GM21737 (cell line): ENCODE measurements at regions not wholly inside any gene's neighbourhood (a gene's known extent, or its start where the extent isn't known, plus 50 kb on each side); places are given as distances from the start of the nearest gene placed in this dataset.

Source experiments
- ATAC-seq: cut with Tn5 transposase; IDR thresholded peaks from one replicate; pipeline ENCODE4 v1.9.1; 2021; ENCODE audit warnings: mild to moderate bottlenecking, moderate library complexity; ENCODE audit not compliant: unreplicated experiment

DNA sequence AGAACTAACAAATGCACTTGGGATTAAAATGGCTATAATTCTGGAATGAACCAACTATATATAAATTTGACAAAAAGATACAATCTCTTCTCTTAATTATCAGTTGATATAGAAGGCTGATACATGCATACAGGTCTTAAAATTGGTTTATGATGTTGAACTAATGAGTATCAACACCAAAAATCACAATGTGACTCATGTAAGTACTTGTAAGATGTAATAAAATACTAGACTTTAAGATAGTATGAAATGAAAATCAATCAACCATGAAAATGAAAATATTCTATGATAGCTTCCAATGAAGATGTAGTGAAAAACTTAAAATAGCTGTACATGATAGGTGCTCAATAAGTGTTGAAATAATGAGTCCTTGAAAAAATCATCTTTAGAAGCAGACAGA lies 116.6 kb upstream of the SOX5 start:
- no peak for ATAC-seq

- no peak for ATAC-seq
Measured at GRCh38 chr12:24062642-24063245, 113.3 kb upstream of the SOX5 start.

DNA sequence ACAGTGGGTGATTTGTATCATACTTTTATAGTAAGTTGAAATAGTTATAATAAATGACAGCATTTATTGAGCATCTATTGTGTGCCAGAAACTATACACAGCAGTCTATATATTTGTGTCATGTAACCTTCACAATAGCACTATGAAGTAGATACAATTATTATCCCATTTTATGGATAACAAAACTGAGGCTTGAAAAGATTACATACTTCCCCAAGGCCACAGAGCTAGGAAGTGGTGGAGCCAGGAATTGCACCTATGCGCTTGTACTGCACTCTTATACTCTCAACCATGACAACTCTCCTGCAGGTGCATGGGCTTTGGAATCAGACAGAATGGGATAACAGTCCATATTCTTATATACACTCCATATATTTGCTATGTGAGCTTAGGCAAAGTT lies 110.6 kb upstream of the SOX5 start:
- no peak for ATAC-seq

DNA sequence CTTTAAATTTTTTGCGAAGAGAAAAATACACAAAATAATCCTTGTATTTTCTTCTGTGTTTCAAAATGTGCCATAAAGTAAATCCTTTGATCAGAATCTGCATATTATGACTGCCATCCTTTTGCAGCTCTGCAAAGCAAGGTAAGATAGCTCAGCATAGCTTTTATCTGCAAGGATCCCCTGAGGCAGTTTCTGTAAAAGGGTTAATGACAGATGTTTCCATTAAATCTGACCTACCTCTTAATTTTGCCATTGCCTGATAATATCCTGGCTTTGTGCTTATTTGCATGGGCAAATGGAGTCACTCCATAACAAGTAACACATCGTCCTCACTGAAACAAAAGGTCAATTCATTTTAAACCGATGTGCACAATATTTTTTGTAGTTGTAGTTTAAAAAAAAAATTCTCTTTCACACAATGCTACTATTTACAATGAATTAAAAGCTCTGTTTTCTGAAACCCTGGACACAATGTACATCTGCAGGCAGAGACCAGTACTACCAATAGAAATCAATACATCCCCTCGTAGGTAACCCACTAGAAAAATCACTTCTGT lies 108.5 kb upstream of the SOX5 start:
- no peak for ATAC-seq

DNA sequence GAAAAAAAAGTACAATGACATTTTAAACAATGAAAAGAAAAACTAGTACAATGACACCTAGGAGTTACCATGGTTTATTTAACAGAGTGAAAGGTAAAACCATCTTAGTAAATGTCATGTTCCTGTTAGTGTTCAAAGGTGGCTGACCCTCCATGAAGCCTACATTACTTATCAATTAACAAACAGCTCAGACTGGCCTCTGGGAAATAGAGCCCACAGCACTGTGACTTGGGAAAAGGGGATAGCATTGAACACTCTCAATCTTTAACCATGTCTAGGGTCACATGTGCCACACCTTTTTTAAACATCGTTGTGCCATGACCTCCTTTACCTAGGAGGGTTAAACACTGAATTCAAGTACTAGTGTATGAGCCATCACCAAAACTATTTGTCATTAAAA lies 106.3 kb upstream of the SOX5 start:
- no peak for ATAC-seq

DNA sequence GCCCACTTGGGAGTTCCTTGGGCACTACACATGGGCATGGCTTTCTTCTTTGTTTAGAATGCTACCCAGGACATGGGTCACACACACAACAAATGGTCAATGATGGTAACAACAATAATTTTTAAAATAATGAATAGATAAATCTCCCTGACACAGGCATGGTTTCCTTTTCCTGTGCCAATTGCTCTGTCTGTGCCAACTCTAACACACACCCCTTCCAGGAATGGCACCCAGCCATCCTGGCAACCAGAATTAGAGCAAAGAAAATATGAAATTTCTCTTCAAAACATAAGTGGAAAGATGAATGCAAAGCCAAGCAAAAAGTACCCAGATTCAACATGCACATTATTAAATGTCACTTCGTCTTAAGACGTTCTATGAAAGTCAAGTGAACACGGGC lies 104.9 kb upstream of the SOX5 start:
- no peak for ATAC-seq

GRCh38 chr12:24049728-24050127 lies 100.3 kb upstream of the SOX5 start:
- ATAC-seq = no peak

GRCh38 chr12:24049101-24049500 lies 99.6 kb upstream of the SOX5 start:
- ATAC-seq = no peak

GRCh38 chr12:24048446-24048845 lies 99.0 kb upstream of the SOX5 start:
- ATAC-seq = no peak

GRCh38 chr12:24047326-24047725 lies 97.9 kb upstream of the SOX5 start:
- no peak for ATAC-seq

DNA sequence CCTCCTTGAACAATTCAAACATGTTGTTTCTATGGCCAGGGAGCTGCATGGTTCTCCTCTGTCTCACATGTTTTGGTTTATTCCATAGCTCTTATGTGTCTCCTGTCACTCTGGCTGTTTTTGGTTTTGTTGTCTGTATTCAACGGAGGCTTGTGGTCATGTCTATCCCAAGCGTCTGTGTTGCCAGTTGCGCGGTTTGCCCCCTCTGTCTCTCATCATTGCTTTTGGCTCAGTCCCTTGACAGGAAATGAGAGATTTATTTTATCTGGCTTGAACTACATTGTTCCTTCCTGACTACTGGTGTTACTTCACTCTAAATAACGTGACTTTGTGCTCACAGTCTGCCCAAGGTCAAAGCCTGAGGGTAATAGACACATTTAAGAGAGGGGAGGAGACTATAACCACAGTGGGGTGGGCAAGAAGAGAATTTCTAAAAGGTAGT lies 96.4 kb upstream of the SOX5 start:
- no peak for ATAC-seq

DNA sequence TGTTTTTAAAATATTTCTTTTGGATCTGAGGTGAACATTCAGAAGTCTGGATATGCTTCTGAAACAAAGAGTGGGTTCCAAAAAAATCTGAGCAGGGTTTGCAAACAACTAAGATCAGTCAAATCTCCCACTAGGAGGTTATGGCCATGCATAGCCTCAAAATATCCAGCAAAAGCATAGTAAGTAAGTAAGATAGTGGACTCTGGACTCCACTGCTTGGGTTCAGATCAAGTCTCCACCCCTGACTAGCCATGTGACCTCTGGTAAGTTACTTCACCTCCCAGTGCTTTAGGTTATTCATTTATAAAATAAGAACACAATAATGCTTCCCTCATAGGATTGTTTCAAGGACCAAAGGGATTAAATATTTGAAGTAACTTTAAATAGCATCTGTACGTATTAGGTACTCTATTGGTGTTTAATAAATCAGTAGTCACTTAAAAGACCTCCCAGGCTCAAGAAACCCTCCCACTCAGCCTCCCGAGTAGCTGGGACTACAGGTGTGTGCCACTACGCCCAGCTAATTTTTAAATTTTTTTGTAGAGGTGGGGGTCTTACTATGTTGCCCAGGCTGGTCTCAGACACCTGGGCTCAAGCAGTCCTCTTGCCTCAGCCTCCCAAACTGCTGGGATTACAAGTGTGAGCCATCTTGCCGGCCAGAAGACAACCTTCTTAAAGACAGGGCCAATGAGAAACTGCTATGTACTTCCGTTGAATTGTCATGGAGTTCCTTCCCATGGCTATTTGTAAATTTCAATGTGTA lies 95.7 kb upstream of the SOX5 start:
- ATAC-seq = no peak

- no peak for ATAC-seq
Measured at GRCh38 chr12:24042651-24043050, 93.2 kb upstream of the SOX5 start.

- ATAC-seq = no peak
Measured at GRCh38 chr12:24039113-24039525, 89.6 kb upstream of the SOX5 start.

GRCh38 chr12:24038211-24038997 lies 88.9 kb upstream of the SOX5 start:
- no peak for ATAC-seq

GRCh38 chr12:24036438-24037216 lies 87.2 kb upstream of the SOX5 start:
- no peak for ATAC-seq

DNA sequence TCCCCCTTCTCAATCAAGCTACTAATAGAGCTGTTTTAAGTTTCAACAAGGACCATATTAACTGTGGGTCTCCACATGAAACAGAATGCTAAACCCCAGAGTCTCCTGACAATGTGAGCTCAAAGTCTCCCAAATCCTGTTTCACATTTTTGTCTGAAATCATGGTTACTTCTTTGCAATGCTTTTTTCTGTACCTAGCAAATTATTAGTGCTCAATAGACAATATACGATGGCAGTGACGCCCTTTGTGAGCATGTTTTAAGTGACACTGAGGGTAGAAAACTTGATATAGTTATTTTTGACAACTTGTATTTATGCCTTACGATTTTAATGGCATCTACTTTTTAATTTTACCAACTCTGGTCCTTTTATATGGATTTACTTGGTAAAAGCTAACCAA lies 85.4 kb upstream of the SOX5 start:
- no peak for ATAC-seq

DNA sequence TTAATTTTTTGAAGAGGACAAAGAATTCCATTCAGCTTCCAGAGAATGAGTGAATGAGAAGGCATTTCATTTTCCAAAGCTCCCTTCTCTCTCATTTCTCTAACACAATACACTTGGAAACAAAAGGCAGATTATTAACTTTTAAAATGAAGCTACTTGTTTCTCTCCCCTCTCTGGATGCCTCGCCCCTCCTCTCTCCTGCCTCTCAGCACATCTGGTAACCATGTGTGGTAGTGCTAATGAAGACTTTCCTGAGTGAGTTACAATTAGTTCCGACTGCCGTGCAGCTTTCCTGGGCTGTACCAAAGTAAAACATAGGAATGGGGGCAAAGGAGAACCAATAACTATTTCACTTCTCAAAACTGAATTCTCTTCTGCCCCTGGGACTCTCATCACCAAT lies 84.7 kb upstream of the SOX5 start:
- no peak for ATAC-seq

DNA sequence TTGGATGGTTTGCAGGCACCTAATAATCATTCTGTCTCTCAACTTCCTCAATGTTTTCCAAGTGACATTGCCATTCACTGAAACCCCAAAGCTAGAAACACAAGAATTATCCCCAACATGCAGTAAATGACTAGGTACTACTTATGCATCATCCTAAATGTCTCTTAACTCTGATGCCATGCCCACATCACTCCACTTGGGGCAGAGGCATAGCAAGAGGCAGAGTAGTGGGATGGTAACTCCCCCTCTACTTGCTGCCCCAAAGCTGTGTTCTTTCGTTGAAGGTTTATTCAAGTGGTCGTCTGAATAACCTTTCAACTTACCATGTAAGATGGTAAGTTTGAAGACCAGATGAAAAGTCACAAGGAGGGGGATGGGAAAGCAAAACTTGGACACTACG lies 77.9 kb upstream of the SOX5 start:
- no peak for ATAC-seq

DNA sequence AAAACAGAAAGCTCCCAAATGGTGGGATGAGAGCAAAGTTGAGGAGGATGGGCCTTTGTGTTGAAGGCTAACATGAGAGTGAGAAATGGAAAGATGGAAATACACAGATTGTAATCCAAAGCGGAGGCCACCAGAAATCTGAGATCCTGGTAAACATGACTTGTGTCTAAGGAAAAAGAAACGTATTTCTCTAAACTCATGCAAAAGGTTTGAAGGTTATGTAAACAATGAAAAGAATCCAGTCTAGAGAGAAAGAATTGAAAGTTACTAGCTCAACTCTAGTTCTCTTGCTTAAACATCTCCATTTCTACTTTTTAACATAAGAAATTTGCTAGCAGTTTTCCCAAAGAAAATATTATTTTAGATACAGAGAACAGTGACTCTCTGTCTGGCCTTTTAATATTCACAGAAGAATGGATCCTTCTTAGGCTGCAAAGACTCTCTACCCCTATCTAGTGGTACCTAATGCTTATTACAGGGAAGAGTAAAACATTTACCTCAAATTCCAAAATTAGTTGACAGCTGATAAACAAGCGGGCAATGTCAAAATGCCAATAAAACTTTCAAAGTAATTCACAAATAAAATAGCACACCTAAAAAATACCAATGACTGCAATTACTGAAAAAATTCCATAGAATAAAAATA lies 75.8 kb upstream of the SOX5 start:
- ATAC-seq = no peak
